ENCODE measurements at regions not wholly inside any gene's neighbourhood (a gene's known extent, or its start where the extent isn't known, plus 50 kb on each side); places are given as distances from the start of the nearest gene placed in this dataset.

- TF ChIP-seq CTCF (IDR thresholded peaks at IDR 0.05; ENCODE audit: poor library complexity, severe bottlenecking): no peak
- Histone ChIP-seq H3K27ac (ENCODE audit: poor library complexity, severe bottlenecking) (no peak overlapping the region), H3K9me3 (ENCODE audit: severe bottlenecking) (no peaks in the 10 kb centered on the region), H3K36me3 (ENCODE audit: low read depth) (no peaks in the 10 kb centered on the region), H3K4me1 (ENCODE audit: insufficient read depth, poor library complexity, severe bottlenecking) (no peaks in the 10 kb centered on the region), H3K27me3 (ENCODE audit: insufficient read depth, poor library complexity, severe bottlenecking) (no peaks in the 10 kb centered on the region), H3K4me3 (ENCODE audit: severe bottlenecking) (no peak overlapping the region)
- DNase-seq (ENCODE audit: low spot score): no peak
- ATAC-seq (ENCODE audit: low read depth): no peak
Observed at GRCh38 chr4:114343015-114343414, 255.6 kb upstream of the UGT8 start.

- ATAC-seq (ENCODE audit: low read depth) (peak; percentile 100), DNase-seq (ENCODE audit: low spot score) (no peak)
- no peaks in the 10 kb centered on the region for H3K36me3 ChIP-seq (ENCODE audit: low read depth)
- H3K4me1 ChIP-seq (ENCODE audit: insufficient read depth, poor library complexity, severe bottlenecking): peaks cover 20% of the 10 kb centered on the region
- TF ChIP-seq CTCF (IDR thresholded peaks at IDR 0.05; ENCODE audit: poor library complexity, severe bottlenecking): no peak
- H3K27me3 ChIP-seq (ENCODE audit: insufficient read depth, poor library complexity, severe bottlenecking): no peaks in the 10 kb centered on the region
- no peaks in the 10 kb centered on the region for H3K9me3 ChIP-seq (ENCODE audit: severe bottlenecking)
- no peak overlapping the region for H3K4me3 ChIP-seq (ENCODE audit: severe bottlenecking)
- H3K27ac ChIP-seq (ENCODE audit: poor library complexity, severe bottlenecking): peak overlapping the region; percentile 30
Observed at GRCh38 chr4:114349543-114350175, 248.9 kb upstream of the UGT8 start.

GRCh38 chr4:114358901-114359300, 239.7 kb upstream of the UGT8 start:
- TF ChIP-seq CTCF (IDR thresholded peaks at IDR 0.05; ENCODE audit: poor library complexity, severe bottlenecking): no peak
- Histone ChIP-seq H3K27me3 (ENCODE audit: insufficient read depth, poor library complexity, severe bottlenecking) (no peaks in the 10 kb centered on the region), H3K27ac (ENCODE audit: poor library complexity, severe bottlenecking) (no peak overlapping the region), H3K36me3 (ENCODE audit: low read depth) (no peaks in the 10 kb centered on the region), H3K9me3 (ENCODE audit: severe bottlenecking) (no peaks in the 10 kb centered on the region), H3K4me1 (ENCODE audit: insufficient read depth, poor library complexity, severe bottlenecking) (no peaks in the 10 kb centered on the region), H3K4me3 (ENCODE audit: severe bottlenecking) (no peak overlapping the region)
- DNase-seq (ENCODE audit: low spot score) (no peak), ATAC-seq (ENCODE audit: low read depth) (no peak)

GRCh38 chr4:114361249-114361648, 237.4 kb upstream of the UGT8 start:
- DNase-seq (ENCODE audit: low spot score): no peak
- Histone ChIP-seq H3K36me3 (ENCODE audit: low read depth) (no peaks in the 10 kb centered on the region), H3K4me3 (ENCODE audit: severe bottlenecking) (no peak overlapping the region), H3K27ac (ENCODE audit: poor library complexity, severe bottlenecking) (no peak overlapping the region), H3K4me1 (ENCODE audit: insufficient read depth, poor library complexity, severe bottlenecking) (peaks cover 6% of the 10 kb centered on the region), H3K9me3 (ENCODE audit: severe bottlenecking) (no peaks in the 10 kb centered on the region), H3K27me3 (ENCODE audit: insufficient read depth, poor library complexity, severe bottlenecking) (no peaks in the 10 kb centered on the region)
- no peak for TF ChIP-seq CTCF (IDR thresholded peaks at IDR 0.05; ENCODE audit: poor library complexity, severe bottlenecking)
- no peak for ATAC-seq (ENCODE audit: low read depth)

GRCh38 chr4:114364857-114365256, 233.8 kb upstream of the UGT8 start:
- peak; percentile 51; the same call in 1 of the 3 replicates for ATAC-seq (ENCODE audit: low read depth)
- H3K27me3 ChIP-seq (ENCODE audit: insufficient read depth, poor library complexity, severe bottlenecking): no peaks in the 10 kb centered on the region
- H3K4me1 ChIP-seq (ENCODE audit: insufficient read depth, poor library complexity, severe bottlenecking): peaks cover 6% of the 10 kb centered on the region
- no peak overlapping the region for H3K27ac ChIP-seq (ENCODE audit: poor library complexity, severe bottlenecking)
- H3K4me3 ChIP-seq (ENCODE audit: severe bottlenecking): no peak overlapping the region
- no peaks in the 10 kb centered on the region for H3K36me3 ChIP-seq (ENCODE audit: low read depth)
- DNase-seq (ENCODE audit: low spot score): no peak
- no peaks in the 10 kb centered on the region for H3K9me3 ChIP-seq (ENCODE audit: severe bottlenecking)
- TF ChIP-seq CTCF (IDR thresholded peaks at IDR 0.05; ENCODE audit: poor library complexity, severe bottlenecking): no peak

All from RWPE2 (cell line).